GM03348 (cell line): ENCODE measurements at regions not wholly inside any gene's neighbourhood (a gene's known extent, or its start where the extent isn't known, plus 50 kb on each side); places are given as distances from the start of the nearest gene placed in this dataset.

ENCODE experiments used
- DNase-seq: peaks from one replicate; pipeline ENCODE4 v3.0.0; 2012; ENCODE audit warnings: low spot score

DNA sequence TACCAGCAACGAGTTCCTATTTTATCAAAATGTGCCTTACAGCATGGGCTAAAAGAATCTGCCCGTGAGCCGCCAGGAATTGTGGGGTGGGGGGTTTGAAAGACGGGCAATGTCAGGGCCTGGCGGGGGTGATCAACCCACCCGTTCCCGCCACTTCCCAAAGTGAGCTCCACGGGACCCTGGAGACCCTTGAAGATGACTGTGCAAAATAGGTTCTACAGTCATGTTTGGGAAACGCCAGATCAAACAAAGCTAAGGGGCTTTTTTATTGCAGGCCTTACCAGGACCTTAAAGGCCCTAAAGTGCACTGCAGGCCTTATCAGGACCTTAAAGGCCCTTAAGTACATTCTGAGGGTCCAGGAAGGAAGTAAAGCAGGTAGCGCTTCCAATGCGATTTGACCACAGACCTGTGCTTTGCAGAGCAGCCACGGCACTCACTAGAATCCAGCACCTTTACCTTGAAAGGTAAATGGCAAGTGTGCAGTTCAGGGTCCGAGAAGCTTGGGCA, 404.1 kb downstream of the SHANK2 start:
- DNase-seq, result no peak

DNA sequence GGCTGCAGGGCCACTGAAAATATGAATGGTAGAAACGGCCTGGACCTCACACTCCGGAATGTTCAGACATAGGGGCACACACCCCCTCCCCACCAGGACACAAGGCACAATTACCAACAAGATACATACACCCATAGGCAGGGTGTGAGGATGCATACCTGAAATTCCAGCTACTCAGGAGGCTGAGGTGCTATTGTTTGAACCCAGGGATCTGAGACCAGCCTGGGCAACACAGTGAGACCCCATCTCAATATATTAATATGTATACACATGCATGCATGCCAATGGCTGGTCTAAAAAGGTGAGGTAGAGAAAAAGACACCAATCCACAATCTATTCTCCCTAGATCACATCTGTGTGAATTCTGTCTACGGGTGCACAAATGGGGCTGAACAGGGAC, 403.3 kb downstream of the SHANK2 start:
- no peak for DNase-seq

DNA sequence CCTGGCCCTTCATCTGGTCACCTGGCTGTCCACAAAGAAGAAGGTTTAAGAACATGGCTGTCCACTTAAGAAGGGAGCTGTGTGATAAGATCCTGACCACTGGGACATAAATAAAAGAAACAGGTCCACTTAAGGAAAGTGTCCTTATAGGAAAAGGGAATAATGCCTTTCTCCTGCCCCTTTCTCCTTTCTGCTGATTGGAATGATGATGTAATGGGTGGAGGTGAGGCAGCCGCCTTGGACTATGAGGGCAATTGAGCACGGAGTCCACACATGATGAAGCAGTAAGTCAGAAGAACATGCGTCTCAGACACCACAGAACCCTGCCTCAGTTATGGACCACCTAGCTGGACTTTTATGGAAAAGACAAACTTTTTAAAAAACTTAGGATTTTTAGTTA, 401.1 kb downstream of the SHANK2 start:
- DNase-seq, result no peak

DNA sequence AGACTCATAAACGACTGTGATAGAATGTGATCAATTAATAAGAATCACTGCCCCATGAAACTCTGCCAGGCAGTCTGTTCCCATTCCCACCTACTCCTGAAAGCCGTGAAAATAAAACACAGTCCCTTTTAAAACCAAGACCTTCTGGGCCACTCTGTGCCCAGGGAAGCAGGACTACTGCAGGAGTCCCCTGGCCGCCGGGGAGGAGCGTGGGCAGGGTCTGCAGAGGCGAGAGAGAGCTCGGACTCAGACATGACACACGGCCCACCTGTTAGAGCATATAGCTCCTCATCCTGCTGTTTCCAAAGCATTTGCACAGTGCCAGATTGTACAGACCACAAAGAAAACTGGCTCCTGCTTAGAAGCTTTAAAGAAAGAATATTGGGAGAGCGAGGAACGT, 400.5 kb downstream of the SHANK2 start:
- no peak for DNase-seq

DNA sequence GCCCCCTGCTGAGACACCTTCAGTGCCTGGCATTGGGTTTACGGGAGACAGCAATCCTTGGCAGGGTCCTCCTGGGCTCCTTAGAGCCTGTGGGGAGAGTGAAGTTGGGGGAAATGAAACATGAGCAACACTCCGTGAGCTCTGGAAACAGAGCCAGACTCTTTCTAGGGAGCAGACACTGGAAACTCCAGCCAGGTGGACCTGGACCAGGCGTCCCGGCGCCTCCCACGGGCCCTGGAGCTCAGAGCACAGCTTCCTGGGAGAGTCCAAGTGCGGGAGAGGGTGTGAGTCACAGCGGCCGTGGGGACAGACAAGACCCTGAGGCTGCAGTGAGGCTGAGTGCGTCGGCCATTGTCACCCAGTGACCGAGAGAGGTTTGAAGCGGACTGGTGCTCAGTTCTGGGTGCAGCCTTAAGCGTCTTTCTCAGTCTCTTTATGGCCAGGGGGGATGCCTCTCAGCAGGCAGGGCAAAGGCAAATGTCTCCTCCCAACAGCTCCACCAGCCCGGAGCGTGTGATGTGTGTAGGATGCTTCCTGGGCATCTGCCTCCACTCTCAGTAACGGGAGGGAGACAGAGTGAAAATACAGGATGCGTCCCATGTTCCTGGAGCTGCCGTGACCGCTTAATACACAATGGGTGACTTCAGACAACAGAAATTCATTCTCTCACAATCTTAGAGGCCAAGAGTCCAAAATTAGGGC, 399.2 kb downstream of the SHANK2 start:
- no peak for DNase-seq

DNA sequence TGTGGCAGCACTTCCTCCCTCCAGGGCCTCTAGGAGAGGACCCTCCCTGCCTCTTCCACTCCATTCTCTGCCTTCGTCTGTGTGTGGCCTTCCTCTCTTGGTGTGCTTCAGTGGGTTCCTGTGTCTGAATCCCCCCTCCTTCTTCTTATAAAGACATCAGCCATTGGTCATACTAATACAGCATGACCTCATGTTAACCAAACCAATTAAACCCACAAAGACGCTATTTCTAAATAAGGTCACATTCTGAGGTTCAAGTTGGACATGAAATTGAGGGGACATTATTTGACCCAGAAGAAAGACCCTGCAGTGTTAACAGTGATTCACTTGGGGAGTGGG, 398.6 kb downstream of the SHANK2 start:
- DNase-seq, result no peak

DNA sequence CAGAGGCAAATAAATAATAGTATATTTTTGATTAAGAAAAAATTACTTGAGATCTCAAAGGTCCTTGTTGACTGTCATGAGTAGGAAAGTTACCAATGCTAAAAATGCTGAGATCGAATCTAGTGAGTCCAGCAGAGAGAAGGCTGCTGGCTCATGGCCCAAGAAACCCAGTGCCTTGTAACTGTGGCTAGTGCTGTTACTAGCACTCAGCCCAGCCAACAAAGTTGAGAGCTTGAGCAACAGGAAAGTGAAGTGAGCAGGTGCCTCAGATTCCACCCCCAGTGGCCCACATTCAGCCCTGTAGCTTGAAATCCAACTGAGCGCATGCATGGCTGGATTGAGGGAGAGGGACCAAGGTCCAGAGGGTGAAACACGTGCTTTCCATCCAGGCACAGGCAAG, 398.2 kb downstream of the SHANK2 start:
- DNase-seq, result no peak

DNA sequence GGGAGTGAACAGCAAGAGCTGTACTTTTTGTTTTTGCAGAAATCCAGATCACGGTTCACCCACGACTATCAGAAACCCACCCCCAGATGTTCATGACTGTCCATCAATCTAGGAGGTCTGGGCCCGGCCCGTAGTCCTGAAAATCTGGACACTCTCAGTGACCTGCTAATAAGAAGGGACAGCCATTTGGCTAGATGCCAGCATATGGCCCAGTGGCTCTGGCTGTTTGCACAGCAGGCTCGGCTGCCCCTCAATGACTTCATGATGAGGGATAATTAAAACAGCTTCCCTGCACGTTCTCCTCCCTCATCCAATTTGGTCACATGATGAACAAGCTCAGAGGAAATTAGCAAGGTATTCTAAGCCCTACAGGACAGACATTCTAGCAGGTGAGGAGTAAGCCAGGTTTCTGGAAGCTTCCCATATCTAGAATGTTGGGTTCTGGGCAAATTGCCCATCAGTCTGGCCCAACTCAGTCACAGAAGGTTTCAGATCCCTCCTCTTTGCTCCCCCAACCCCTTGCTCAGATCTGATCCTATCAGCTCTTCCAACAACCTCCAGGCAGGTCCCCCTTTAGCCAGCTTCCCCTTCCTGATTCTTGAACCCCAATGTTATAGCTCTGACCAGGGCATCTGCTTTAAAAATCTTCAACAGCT, 397.3 kb downstream of the SHANK2 start:
- no peak for DNase-seq

DNA sequence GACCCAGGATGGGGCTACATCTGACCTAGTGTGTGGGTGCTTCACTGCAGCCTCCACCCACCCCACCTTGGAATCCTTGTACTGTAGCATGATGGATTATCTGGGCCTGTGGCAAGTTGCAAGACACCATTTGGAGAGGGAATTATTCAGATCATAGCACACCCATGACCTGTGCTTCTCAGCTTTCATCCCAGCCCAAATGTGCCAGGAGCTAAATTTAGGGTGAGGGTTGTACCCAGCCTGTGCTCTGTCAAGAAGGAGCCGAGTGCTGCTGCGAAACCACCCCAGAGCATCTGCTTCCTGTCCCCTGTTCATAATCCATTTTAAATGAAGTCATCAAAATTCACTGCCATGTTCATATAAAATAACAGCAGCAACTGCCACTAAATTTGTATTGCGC, 394.5 kb downstream of the SHANK2 start:
- DNase-seq, result no peak

DNA sequence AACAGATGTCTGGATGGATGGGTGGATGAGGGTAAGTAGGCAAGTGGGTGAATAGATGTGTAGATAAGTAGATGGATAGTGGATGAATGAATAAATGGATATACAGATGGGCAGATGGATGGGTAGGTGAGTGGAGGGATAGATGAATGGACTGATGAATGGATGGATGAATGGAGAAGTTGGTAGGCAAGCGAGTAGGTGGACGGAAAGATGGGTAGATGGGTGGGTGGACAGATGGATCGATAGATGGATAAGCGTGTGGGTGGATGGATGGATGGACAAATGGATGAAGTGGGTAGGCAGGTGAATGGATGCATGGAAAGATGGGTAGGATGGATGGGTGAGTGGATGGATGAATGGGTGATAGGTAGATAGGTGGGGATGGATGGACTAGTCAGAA, 393.2 kb downstream of the SHANK2 start:
- no peak for DNase-seq

DNA sequence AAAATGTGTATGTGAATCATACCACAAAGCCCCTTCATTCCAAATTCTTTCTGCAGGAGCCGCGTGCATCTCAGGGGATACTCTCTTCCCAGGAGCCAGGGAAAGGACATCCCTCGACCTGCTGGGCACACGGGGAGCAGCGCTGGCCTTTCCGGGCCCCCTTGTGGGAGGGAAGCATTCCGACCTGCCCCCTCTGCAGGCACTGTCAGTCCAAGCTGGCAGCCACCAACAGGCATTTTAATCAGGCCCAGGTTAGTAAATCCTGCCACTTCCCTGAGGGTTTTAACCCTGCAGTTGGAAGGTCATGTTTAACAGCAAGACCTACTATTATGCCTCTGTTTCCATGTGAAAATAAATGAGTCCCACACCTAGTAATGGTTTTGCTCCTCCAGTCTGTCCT, 391.5 kb downstream of the SHANK2 start:
- no peak for DNase-seq

DNA sequence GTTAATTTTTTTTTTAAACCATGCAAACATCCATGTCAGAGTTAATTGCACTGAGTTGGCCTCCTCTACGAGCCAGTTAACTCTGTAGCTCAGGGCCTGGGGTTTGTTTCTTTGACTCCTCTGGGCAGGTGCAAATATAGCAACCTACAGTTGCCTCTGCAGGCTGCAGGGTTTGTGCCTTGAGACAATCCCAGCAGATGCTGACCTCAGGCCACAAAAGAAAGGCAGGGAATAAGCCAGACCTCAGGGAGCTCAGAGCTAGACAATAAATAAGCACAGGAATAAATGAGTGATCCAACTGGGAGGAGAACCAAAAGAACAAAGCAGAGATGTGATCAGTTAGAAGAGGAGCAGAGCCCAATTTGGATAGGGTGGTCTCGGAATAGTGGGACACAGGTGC, 390.8 kb downstream of the SHANK2 start:
- DNase-seq, result no peak

DNA sequence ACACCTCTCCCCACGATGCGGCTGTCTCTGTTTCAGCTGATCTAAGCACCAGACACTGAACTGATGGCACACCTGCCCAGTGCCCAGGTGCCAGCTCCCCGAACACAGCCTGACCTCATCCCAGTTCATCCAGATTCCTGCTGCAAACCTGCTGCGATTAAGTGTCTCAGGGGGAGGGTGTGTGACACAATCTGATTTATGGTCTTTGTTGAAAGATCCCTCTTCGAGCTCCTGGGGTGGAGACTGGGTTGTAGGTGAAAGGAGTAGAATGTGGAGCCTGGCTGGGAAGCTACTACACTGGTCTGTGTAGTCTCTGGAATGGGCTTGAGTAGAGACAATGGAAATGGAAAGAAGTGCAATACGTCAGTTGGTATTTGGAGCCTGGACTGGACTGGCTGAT, 390.3 kb downstream of the SHANK2 start:
- DNase-seq, result no peak

DNA sequence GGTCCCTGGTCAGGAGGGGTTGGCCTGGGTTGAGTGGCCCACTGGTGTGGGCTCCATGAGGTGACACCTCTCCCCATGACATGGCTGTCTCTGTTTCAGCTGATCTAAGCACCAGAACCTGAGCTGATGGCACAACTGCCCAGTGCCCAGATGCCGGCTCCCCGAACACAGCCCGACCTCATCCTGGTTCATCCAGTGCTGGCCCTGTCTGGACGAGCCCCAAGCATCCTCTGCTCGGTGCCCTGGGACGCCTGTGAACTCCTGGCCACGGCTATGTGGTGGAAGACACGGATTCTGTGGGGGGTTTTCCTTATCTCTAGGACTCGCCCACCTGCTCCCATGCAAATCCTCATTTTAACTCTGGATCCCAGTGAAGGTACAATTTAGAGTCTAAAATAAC, 389.2 kb downstream of the SHANK2 start:
- DNase-seq, result no peak

DNA sequence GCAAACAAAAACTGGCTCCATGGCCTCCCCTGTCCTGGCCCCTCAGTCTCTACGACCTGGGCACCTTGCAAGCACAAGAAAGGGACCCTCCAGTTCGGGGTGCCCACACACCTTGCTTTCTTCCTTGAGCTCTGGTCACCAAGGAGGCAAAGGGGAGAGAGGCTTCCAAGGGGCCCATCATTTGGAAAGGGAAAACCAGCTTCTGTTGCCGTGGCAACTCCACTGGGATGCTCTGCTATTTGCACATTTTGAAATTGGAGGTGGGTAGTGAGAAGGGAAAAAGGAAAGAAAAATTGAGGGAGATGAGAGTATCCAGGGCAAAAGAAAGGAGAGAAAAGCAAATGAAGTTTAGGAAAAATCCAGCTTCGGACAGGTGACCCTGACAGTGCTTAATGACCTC, 388.4 kb downstream of the SHANK2 start:
- no peak for DNase-seq

DNA sequence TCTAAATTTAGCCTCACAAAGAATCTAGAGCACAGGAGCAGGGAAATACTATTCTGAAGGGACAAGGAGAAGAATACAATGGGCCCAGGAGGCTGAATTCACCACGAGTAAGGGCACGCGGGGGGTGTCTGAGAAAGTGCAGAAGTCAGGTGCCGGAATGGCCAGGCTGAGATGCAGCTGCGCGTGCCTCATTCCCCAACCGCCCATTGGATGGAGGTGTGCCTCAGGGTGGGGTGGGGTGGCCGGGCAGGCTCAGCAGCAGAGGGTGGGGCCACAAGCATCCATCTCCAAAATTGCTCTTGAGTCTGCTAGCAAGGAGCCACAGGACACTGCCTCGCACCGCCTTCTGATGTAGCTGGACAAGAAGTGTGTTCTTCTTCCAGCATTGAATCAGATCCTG, 387.0 kb downstream of the SHANK2 start:
- no peak for DNase-seq

DNA sequence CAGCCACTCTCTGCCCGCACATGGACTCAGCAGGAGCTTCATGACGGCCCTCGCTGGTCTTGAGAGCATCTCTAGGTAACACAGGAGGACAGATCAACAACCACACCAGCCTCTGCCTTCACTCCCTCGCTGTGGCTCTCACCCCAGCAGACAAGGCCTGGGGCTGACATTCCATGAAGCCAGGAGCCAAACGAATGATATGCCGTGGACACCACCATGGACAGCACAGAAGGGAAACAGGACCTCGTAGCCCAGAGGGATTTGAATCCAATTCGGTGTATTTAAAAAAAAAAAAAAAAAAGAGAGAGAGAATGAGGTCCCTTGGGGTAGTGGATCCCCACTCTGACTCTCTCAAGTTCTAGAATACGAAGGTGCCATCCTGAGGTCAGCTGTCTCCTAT, 385.5 kb downstream of the SHANK2 start:
- DNase-seq, result no peak

DNA sequence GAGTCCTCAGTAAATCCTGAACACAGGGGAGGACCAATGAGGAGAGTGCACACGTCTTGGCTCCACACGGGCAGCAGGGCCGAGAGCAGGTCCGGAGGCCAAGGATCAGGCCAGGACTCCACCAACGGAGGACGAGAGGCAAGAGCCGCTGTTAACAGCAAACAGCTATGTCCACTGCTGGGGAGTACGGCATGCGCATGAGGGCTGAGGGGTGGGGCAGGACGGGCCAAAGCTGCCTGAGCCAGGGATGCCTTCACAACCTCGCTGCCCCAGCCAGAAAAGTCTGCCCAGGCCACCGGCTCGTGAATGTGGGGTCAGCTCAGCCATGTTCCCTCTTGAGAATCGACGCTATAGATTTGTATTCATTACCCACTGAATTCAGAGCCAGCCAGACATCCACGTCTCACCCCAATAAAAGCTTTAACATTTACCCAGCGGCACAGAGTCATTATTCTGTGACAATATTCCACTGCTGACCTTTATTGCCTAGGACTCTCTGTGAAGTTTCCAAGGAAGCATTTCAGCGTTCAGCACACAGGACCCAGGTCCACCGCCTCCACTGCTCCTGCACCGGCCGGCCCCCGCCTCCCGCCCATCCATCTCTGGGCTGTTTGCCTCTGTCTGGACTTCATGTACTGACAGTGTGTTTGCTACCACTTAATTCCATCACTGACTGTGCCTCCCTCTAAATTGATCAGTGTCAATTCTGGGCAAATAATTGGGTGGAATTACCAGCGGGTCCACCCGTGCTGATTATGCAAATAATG, 384.9 kb downstream of the SHANK2 start:
- DNase-seq, result no peak

DNA sequence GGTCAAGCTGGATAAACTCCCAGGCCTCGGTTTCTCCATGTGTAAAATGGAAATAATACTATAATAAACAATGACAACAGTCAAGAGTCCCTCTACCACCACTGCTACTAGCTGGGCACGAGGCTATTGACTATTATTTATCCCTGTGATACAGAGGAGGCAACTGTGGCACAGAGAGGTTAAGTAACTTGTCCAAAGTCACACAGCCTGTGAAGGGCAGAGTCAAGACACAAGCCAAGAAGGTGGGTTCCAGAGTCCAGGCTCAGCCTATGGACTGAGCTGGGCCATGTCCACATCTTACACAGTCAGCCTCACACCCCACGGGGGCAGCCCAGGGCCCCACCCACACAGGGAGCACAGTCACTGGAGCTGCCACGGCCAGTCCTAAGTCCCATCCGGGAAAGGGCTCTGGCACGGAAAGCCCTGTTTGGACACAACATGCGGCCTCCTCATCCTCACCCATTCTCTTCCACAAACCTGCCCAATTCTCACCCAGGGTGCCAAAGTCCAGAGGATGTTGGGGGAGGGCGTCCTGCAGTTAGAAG, 384.0 kb downstream of the SHANK2 start:
- DNase-seq, result no peak

DNA sequence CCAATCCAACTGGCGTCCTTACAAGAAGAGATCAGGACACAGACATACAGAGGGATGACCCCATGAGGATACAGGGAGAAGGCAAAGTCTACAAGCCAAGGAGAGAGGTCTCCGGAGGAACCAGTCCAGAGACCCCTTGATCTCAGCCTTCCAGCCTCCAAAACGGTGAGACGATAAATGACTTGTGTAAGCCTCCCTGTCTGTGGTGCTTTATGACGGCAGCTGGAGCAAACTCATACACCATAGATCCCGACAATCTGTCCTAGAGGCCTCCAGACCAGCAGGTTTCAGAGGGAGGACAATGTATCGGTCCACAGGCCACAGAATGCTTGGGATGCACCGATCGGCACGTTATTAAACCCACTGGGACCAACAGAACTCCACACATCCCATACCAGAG, 383.3 kb downstream of the SHANK2 start:
- no peak for DNase-seq

DNA sequence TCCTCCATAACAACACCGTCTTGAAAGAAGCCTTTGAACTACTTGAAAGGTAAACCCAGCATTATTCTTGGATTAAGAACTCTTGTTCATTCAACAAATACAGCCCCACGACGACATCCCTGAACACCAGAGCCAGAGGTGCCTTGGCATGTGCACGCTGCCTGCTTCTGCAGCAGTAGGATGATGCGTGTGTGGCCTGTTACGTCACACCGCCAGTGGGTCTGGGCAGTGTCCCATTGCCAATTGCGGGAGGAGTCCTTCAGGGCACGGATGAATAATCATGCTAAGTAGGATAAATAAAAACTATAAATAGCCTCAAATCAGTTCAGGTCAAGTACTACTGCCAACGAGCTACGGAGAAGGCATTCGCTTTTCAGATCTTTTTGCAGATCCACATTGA, 380.5 kb downstream of the SHANK2 start:
- DNase-seq, result no peak

DNA sequence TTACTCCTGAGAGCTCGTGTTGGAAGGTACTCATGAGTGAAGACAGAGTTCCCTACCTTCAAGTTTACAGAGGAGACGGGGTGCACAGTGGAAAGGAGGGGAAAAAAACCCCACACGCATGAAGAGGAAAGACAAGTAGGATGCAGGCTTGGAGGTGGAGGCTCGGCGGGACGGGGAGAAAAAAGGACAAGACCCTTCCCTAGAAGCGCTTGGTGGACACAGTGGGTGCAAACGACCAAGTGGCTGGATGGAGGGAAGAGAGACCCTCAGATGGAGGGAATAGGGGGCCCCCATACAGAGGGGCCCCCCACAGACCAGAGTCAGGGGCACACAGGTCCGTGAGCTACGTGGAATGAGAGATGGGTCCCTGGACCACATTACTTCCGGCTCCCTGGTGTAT, 380.1 kb downstream of the SHANK2 start:
- DNase-seq, result no peak
